SK-N-SH (cell line): ENCODE measurements at regions not wholly inside any gene's neighbourhood (a gene's known extent, or its start where the extent isn't known, plus 50 kb on each side); places are given as distances from the start of the nearest gene placed in this dataset.

ENCODE experiments used
- CTCF ChIA-PET: fragments of 300-600, 350-600 bp; formaldehyde crosslinking; extraction: SDS; loops from one replicate; lab custom pipeline; 2021; lab: Yijun Ruan, JAX
- POLR2A ChIA-PET: fragments of 350-600 bp; sonication (Branson Sonifier 250); formaldehyde crosslinking; extraction: SDS; loops from one replicate; lab custom pipeline; 2020; ENCODE audit warnings: antibody characterized with exemption, inconsistent platforms; lab: Yijun Ruan, JAX
- DNase-seq: peaks from one replicate; pipeline ENCODE4 v3.0.0; 2012
- H2AFZ ChIP-seq: fragments of 200-600 bp; sonication (generic); 2 replicates; pipeline ENCODE4 v1.8.1; 2016; ENCODE audit warnings: antibody characterized with exemption, mild to moderate bottlenecking, low read depth
- H3F3A ChIP-seq: fragments of 200-600 bp; sonication (generic); replicated peaks from 2 replicates; pipeline ENCODE3; 2016; ENCODE audit warnings: antibody characterized with exemption, mild to moderate bottlenecking; ENCODE audit not compliant: insufficient read depth
- H3K27ac ChIP-seq, 2 experiments: fragments of 200-500 bp in 1 of 2; fragments of 200-600 bp in 1 of 2; sonication (Bioruptor generic) in 1 of 2; sonication (generic), shearing (Covaris generic) in 1 of 2; 2 replicates each; pipeline versions ENCODE4 v1.5.1 to v1.6.1; 2014 to 2016; ENCODE audit warnings: low read depth in 2 of 2, inconsistent platforms in 1 of 2, low read length in 1 of 2, mild to moderate bottlenecking in 1 of 2, mixed read lengths in 1 of 2
- H3K27me3 ChIP-seq: fragments of 200-600 bp; sonication (generic), shearing (Covaris generic); 2 replicates; pipeline ENCODE4 v1.6.1; 2016; ENCODE audit warnings: mixed run types; ENCODE audit not compliant: insufficient read depth
- H3K36me3 ChIP-seq, 2 experiments: fragments of 200-500 bp in 1 of 2; fragments of 200-600 bp in 1 of 2; sonication (Bioruptor generic) in 1 of 2; sonication (generic) in 1 of 2; replicated peaks in 1 of 2; 2 replicates each; pipeline versions ENCODE3 to v1.5.1; 2014 to 2016; ENCODE audit warnings: low read length in 1 of 2, mild to moderate bottlenecking in 1 of 2; ENCODE audit not compliant: insufficient read depth in 2 of 2, control insufficient read depth in 1 of 2
- H3K4me1 ChIP-seq, 2 experiments: fragments of 200-500 bp in 1 of 2; fragments of 200-600 bp in 1 of 2; sonication (Bioruptor generic) in 1 of 2; sonication (generic), shearing (Covaris generic) in 1 of 2; 2 replicates each; pipeline versions ENCODE4 v1.5.1 to v1.6.1; 2014 to 2016; ENCODE audit warnings: low read depth in 1 of 2, low read length in 1 of 2, mixed run types in 1 of 2; ENCODE audit not compliant: insufficient read depth in 2 of 2, control insufficient read depth in 1 of 2
- H3K4me2 ChIP-seq: fragments of 200-600 bp; sonication (generic), shearing (Covaris generic); 2 replicates; pipeline ENCODE4 v1.6.1; 2017; ENCODE audit warnings: mixed run types
- H3K4me3 ChIP-seq, 2 experiments: fragments of 200-500 bp in 1 of 2; fragments of 200-600 bp in 1 of 2; sonication (Bioruptor generic) in 1 of 2; sonication (generic), shearing (Covaris generic) in 1 of 2; 2 replicates each; pipeline versions ENCODE4 v1.5.1 to v1.8.1; 2014 to 2016; ENCODE audit warnings: low read depth in 2 of 2, inconsistent platforms in 1 of 2, low read length in 1 of 2, mild to moderate bottlenecking in 1 of 2, mixed read lengths in 1 of 2, moderate library complexity in 1 of 2
- H3K79me2 ChIP-seq: fragments of 200-600 bp; sonication (generic); 2 replicates; pipeline ENCODE4 v1.8.1; 2017; ENCODE audit warnings: mild to moderate bottlenecking; ENCODE audit not compliant: insufficient read depth
- H3K9ac ChIP-seq: fragments of 200-600 bp; sonication (generic); 2 replicates; pipeline ENCODE4 v1.6.1; 2017; ENCODE audit warnings: mixed run types
- H3K9me2 ChIP-seq: fragments of 200-600 bp; sonication (generic); 2 replicates; pipeline ENCODE4 v1.6.1; 2017; ENCODE audit warnings: mixed run types
- H3K9me3 ChIP-seq: fragments of 200-600 bp; sonication (generic); 2 replicates; pipeline ENCODE4 v1.6.1; 2017; ENCODE audit warnings: mixed run types, mild to moderate bottlenecking, moderate library complexity
- H4K20me1 ChIP-seq: fragments of 200-600 bp; sonication (generic); 2 replicates; pipeline ENCODE4 v1.6.1; 2017; ENCODE audit warnings: mild to moderate bottlenecking, mixed run types; ENCODE audit not compliant: insufficient read depth
- CHD2 ChIP-seq: fragments of 150-350 bp; IDR thresholded peaks from 2 replicates; pipeline ENCODE4 v1.6.1; 2018; ENCODE audit warnings: low read length; ENCODE audit not compliant: partially characterized antibody
- CTCF ChIP-seq: fragments of 200-600 bp; sonication (generic); IDR thresholded peaks from 2 replicates; pipeline ENCODE4 v1.6.1; 2017; ENCODE audit warnings: antibody characterized with exemption, mild to moderate bottlenecking, moderate library complexity
- EP300 ChIP-seq, 2 experiments: IDR thresholded peaks; 2 replicates each; pipeline versions ENCODE4 v1.4.0 to v1.6.1; 2012; ENCODE audit warnings: borderline replicate concordance in 1 of 2, low read depth in 1 of 2, low read length in 1 of 2
- EZH2phosphoT487 ChIP-seq: fragments of 200-600 bp; sonication (generic); IDR thresholded peaks from 2 replicates; pipeline ENCODE4 v1.6.1; 2017; ENCODE audit warnings: low read depth, mixed run types, mild to moderate bottlenecking, antibody characterized with exemption, moderate library complexity, borderline replicate concordance
- FOXJ3 ChIP-seq: sonication (generic); formaldehyde crosslinking; IDR thresholded peaks from 2 replicates; pipeline ENCODE4 v1.5.1; 2020; ENCODE audit warnings: mild to moderate bottlenecking, missing genetic modification reagents
- FOXM1 ChIP-seq: IDR thresholded peaks from 2 replicates; pipeline ENCODE4 v1.4.0; 2012; ENCODE audit warnings: low read depth, mild to moderate bottlenecking
- GATA2 ChIP-seq: sonication (generic); formaldehyde crosslinking; IDR thresholded peaks from 2 replicates; pipeline ENCODE4 v1.5.0; 2020; ENCODE audit warnings: mild to moderate bottlenecking, missing genetic modification reagents
- IRF3 ChIP-seq: fragments of 150-350 bp; IDR thresholded peaks from 2 replicates; pipeline ENCODE4 v1.6.1; 2016; ENCODE audit warnings: mild to moderate bottlenecking, low read depth, low read length
- JUND ChIP-seq: IDR thresholded peaks from 2 replicates; pipeline ENCODE4 v1.4.0; 2012
- MAX ChIP-seq: IDR thresholded peaks from 2 replicates; pipeline ENCODE4 v1.4.0; 2012; ENCODE audit warnings: low read depth
- MEF2A ChIP-seq: IDR thresholded peaks from 2 replicates; pipeline ENCODE4 v1.4.0; 2012; ENCODE audit warnings: low read depth, borderline replicate concordance
- MXI1 ChIP-seq: IDR thresholded peaks from 2 replicates; pipeline ENCODE4 v1.6.1; 2012; ENCODE audit warnings: mild to moderate bottlenecking, low read depth, low read length, improper control_type of control experiment
- NFIC ChIP-seq: IDR thresholded peaks from 2 replicates; pipeline ENCODE4 v1.4.0; 2012; ENCODE audit warnings: borderline replicate concordance
- NRF1 ChIP-seq: IDR thresholded peaks from 2 replicates; pipeline ENCODE4 v1.6.1; 2012; ENCODE audit warnings: low read depth, mild to moderate bottlenecking, low read length
- RAD21 ChIP-seq: IDR thresholded peaks from 2 replicates; pipeline ENCODE4 v1.6.1; 2012; ENCODE audit warnings: mild to moderate bottlenecking, low read length
- RFX5 ChIP-seq: IDR thresholded peaks from 2 replicates; pipeline ENCODE4 v1.6.1; 2012; ENCODE audit warnings: mild to moderate bottlenecking, improper control_type of control experiment, low read length
- TAF1 ChIP-seq: IDR thresholded peaks from 2 replicates; pipeline ENCODE4 v1.6.1; 2012; ENCODE audit warnings: low read depth, mild to moderate bottlenecking, low read length, moderate library complexity, borderline replicate concordance
- TCF12 ChIP-seq: IDR thresholded peaks from 2 replicates; pipeline ENCODE4 v1.4.0; 2012
- TEAD4 ChIP-seq: IDR thresholded peaks from 2 replicates; pipeline ENCODE4 v1.4.0; 2012; ENCODE audit warnings: mild to moderate bottlenecking, borderline replicate concordance; ENCODE audit not compliant: insufficient read depth
- USF2 ChIP-seq: fragments of 150-350 bp; IDR thresholded peaks from 2 replicates; pipeline ENCODE4 v1.6.1; 2017; ENCODE audit warnings: antibody characterized with exemption, low read length, low read depth, borderline replicate concordance
- YY1 ChIP-seq: IDR thresholded peaks from 2 replicates; pipeline ENCODE4 v1.4.0; 2012; ENCODE audit warnings: low read depth, mild to moderate bottlenecking
- WGBS: methylation state at CpG from one replicate; pipeline ENCODE4 v1.1.6; 2017; ENCODE audit warnings: low lambda C conversion rate; 5-methylcytosine and 5-hydroxymethylcytosine counted together

GRCh38 chr4:44988011-44988410, 261.7 kb upstream of the GNPDA2 start (continued):
- no peak for TF ChIP-seq USF2
- no peak for TF ChIP-seq FOXM1
- TF ChIP-seq MAX, result no peak
- TF ChIP-seq JUND, result no peak
- TF ChIP-seq, all 33 proteins: peak for 0

GRCh38 chr4:44985938-44986337, 259.6 kb upstream of the GNPDA2 start:
- no peak overlapping the region for H2AFZ ChIP-seq
- no peak for DNase-seq
- TF ChIP-seq NFIC (no peak), TAF1 (no peak), IRF3 (no peak), MAX (no peak), RAD21 (no peak), GATA2 (no peak), EZH2phosphoT487 (no peak), TEAD4 (no peak), MXI1 (no peak), TCF12 (no peak)
- TF ChIP-seq, all 33 proteins: peak for 0
- Histone ChIP-seq H3K79me2 (no peaks in the 10 kb centered on the region), H3K27ac (no peak overlapping the region), H3F3A (no peaks in the 10 kb centered on the region), H3K9me2 (no peaks in the 10 kb centered on the region), H3K4me1 (no peaks in the 10 kb centered on the region), H3K9me3 (no peaks in the 10 kb centered on the region), H3K9ac (no peak overlapping the region), H3K4me2 (no peak overlapping the region), H3K36me3 (no peaks in the 10 kb centered on the region), H3K4me3 (no peak overlapping the region), H4K20me1 (no peaks in the 10 kb centered on the region), H3K27me3 (no peaks in the 10 kb centered on the region)
- POLR2A ChIA-PET, result no interaction called here
- CTCF ChIA-PET, result no interaction called here
- WGBS, result 24% methylated on average over 5 of the region's 5 CpGs

GRCh38 chr4:44985152-44985551, 258.8 kb upstream of the GNPDA2 start:
- no peaks in the 10 kb centered on the region for H3K9me2 ChIP-seq
- no peak overlapping the region for H3K27ac ChIP-seq
- 0% methylated on average over 2 of the region's 2 CpGs for WGBS
- ChIA-PET POLR2A (no interaction called here), CTCF (no interaction called here)
- H3F3A ChIP-seq, result no peaks in the 10 kb centered on the region
- no peak overlapping the region for H3K4me3 ChIP-seq
- H3K4me2 ChIP-seq, result no peak overlapping the region
- no peak overlapping the region for H3K9ac ChIP-seq
- no peak for DNase-seq
- no peaks in the 10 kb centered on the region for H3K36me3 ChIP-seq
- no peak overlapping the region for H2AFZ ChIP-seq
- H3K27me3 ChIP-seq, result no peaks in the 10 kb centered on the region
- H3K79me2 ChIP-seq, result no peaks in the 10 kb centered on the region
- no peaks in the 10 kb centered on the region for H3K4me1 ChIP-seq
- no peaks in the 10 kb centered on the region for H3K9me3 ChIP-seq
- H4K20me1 ChIP-seq, result no peaks in the 10 kb centered on the region
- no peak for TF ChIP-seq CTCF
- TF ChIP-seq IRF3, result no peak
- no peak for TF ChIP-seq MEF2A
- no peak for TF ChIP-seq EZH2phosphoT487
- no peak for TF ChIP-seq YY1
- TF ChIP-seq NRF1, result no peak
- TF ChIP-seq FOXJ3 (CRISPR knock-in tag), result no peak
- no peak for TF ChIP-seq GATA2
- TF ChIP-seq MXI1, result no peak
- TF ChIP-seq RFX5, result no peak
- TF ChIP-seq CHD2, result no peak
- TF ChIP-seq EP300 (IDR thresholded peaks at IDR 0.05; ENCODE audit: borderline replicate concordance in 1 of 2, low read depth in 1 of 2, low read length in 1 of 2), result no peak
